K562 (cell line): ENCODE measurements at regions not wholly inside any gene's neighbourhood (a gene's known extent, or its start where the extent isn't known, plus 50 kb on each side); places are given as distances from the start of the nearest gene placed in this dataset.

Experiments used
- ATF3 ChIP-seq, 2 experiments: fragments of 450-650 bp in 1 of 2; sonication (generic) in 1 of 2; formaldehyde crosslinking in 1 of 2; IDR thresholded peaks in 1 of 2; conservative IDR thresholded peaks in 1 of 2; 2 replicates each; pipeline versions ENCODE4 v1.6.1 to v1.8.1; 2016 to 2023; ENCODE audit warnings: mild to moderate bottlenecking in 2 of 2, moderate library complexity in 2 of 2, inconsistent platforms in 1 of 2, missing genetic modification reagents in 1 of 2
- MAZ ChIP-seq, 2 experiments: fragments of 450-650 bp in 1 of 2; sonication (generic) in 1 of 2; formaldehyde crosslinking; IDR thresholded peaks in 1 of 2; conservative IDR thresholded peaks in 1 of 2; 2 replicates each; pipeline versions ENCODE4 v1.4.0 to v1.5.0; 2020; ENCODE audit warnings: mild to moderate bottlenecking in 1 of 2, missing genetic modification reagents in 1 of 2
- ZNF143 ChIP-seq: sonication (generic); formaldehyde crosslinking; IDR thresholded peaks from 2 replicates; pipeline ENCODE4 v1.9.0; 2022; ENCODE audit warnings: mild to moderate bottlenecking, missing genetic modification reagents

GRCh38 chr9:34809504-34810186 is 99.7 kb upstream of the CCL21 start:
- TF ChIP-seq ATF3 (IDR thresholded peaks at IDR 0.05) (no peak), ATF3 (CRISPR knock-in tag; conservative IDR thresholded peaks at IDR 0.05) (no peak), ZNF143 (no peak), MAZ (CRISPR knock-in tag; conservative IDR thresholded peaks at IDR 0.05 in 1 of 2, IDR thresholded peaks at IDR 0.05 in 1 of 2) (no peak)
